Peyer's patch (tissue), 4 donors: ENCODE measurements at regions not wholly inside any gene's neighbourhood (a gene's known extent, or its start where the extent isn't known, plus 50 kb on each side); places are given as distances from the start of the nearest gene placed in this dataset.

Experiments used
- CTCF ChIP-seq, 6 experiments: fragments of 450-650 bp in 4 of 6; fragments of 200-600 bp in 2 of 6; sonication (generic) in 1 of 6; IDR thresholded peaks; one replicate each; pipeline ENCODE4 v1.5.1; 2017 to 2019; ENCODE audit warnings: antibody characterized with exemption in 6 of 6, mild to moderate bottlenecking in 3 of 6, moderate library complexity in 1 of 6
- POLR2A ChIP-seq, 2 donors: fragments of 450-650 bp; IDR thresholded peaks; one replicate each; pipeline ENCODE4 v1.5.1; 2017; ENCODE audit warnings: antibody characterized with exemption in 2 of 2, mild to moderate bottlenecking in 2 of 2, moderate library complexity in 2 of 2

- TF ChIP-seq CTCF (IDR thresholded peaks at IDR 0.05) (no peak), POLR2A (IDR thresholded peaks at IDR 0.05) (no peak)
Observed at GRCh38 chr14:83147006-83147405, 1613.4 kb upstream of the SEL1L start.
